Breast epithelium (tissue), 4 donors: ENCODE measurements at regions not wholly inside any gene's neighbourhood (a gene's known extent, or its start where the extent isn't known, plus 50 kb on each side); places are given as distances from the start of the nearest gene placed in this dataset.
"Not testable (repeated sequence)": the region's sequence is repeated elsewhere in the genome, so short reads cannot be mapped to it uniquely, and the experiment has no call there.

ENCODE experiments used
- DNase-seq, 2 donors: peaks; one replicate each; pipeline ENCODE4 v3.0.0-alpha.2; 2019; ENCODE audit warnings: low spot score in 2 of 2
- H3K27ac ChIP-seq, 2 donors: fragments of 200-600 bp; sonication (generic) in 1 of 2; one replicate each; pipeline ENCODE4 v1.5.1; 2016 to 2019; ENCODE audit warnings: mild to moderate bottlenecking in 1 of 2
- H3K27me3 ChIP-seq, 2 donors: fragments of 200-600 bp; sonication (generic) in 1 of 2; one replicate each; pipeline versions ENCODE4 v1.5.1 to v1.6.0; 2017 to 2019; ENCODE audit warnings: control low read depth in 1 of 2, mild to moderate bottlenecking in 1 of 2
- H3K36me3 ChIP-seq: fragments of 200-600 bp; one replicate; pipeline ENCODE4 v1.5.1; 2019
- H3K4me1 ChIP-seq, 2 donors: fragments of 200-600 bp; sonication (generic); one replicate each; pipeline ENCODE4 v1.5.1; 2016 to 2019; ENCODE audit warnings: control low read depth in 1 of 2
- H3K4me3 ChIP-seq, 3 donors: fragments of 200-600 bp; sonication (generic); 1 replicate in 2 of 3; 2 replicates in 1 of 3; pipeline ENCODE4 v1.5.1; 2016 to 2019; ENCODE audit warnings: mild to moderate bottlenecking in 3 of 3, moderate library complexity in 2 of 3
- H3K9me3 ChIP-seq, 2 donors: fragments of 200-600 bp; sonication (generic) in 1 of 2; one replicate each; pipeline ENCODE4 v1.5.1; 2016 to 2019; ENCODE audit warnings: control low read depth in 1 of 2
- CTCF ChIP-seq, 3 donors: fragments of 450-650 bp; IDR thresholded peaks; one replicate each; pipeline ENCODE4 v1.5.1; 2016 to 2017; ENCODE audit warnings: antibody characterized with exemption in 3 of 3, mild to moderate bottlenecking in 3 of 3, moderate library complexity in 3 of 3
- POLR2A ChIP-seq: fragments of 450-650 bp; IDR thresholded peaks from one replicate; pipeline ENCODE4 v1.6.1; 2016; ENCODE audit warnings: antibody characterized with exemption, mild to moderate bottlenecking, moderate library complexity
- POLR2AphosphoS5 ChIP-seq, 3 donors: sonication (generic); formaldehyde crosslinking; IDR thresholded peaks; one replicate each; pipeline ENCODE4 v1.6.1; 2017; ENCODE audit warnings: antibody characterized with exemption in 3 of 3
- intact Hi-C: fragments of 100-400 bp; cut with DNase I; formaldehyde crosslinking; loops from one replicate; pipeline ENCODE4 v1.15.1; 2023; ENCODE audit warnings: low total_unique reads

- Histone ChIP-seq H3K27ac (no peak overlapping the region), H3K36me3 (no peaks in the 10 kb centered on the region), H3K4me3 (no peak overlapping the region), H3K27me3 (no peaks in the 10 kb centered on the region), H3K9me3 (peaks cover 0 to 5% of the 10 kb centered on the region in 2 donors), H3K4me1 (no peaks in the 10 kb centered on the region)
- intact Hi-C loops, result no loop called here
- no peak for DNase-seq
- TF ChIP-seq POLR2AphosphoS5 (IDR thresholded peaks at IDR 0.05) (no peak), POLR2A (no peak)
Observed at GRCh38 chr9:108396193-108396592, 459.6 kb downstream of the ACTL7B start.

- Histone ChIP-seq H3K4me1 (no peaks in the 10 kb centered on the region), H3K9me3 (peaks cover 0 to 5% of the 10 kb centered on the region in 2 donors), H3K27ac (no peak overlapping the region), H3K4me3 (no peak overlapping the region), H3K36me3 (no peaks in the 10 kb centered on the region), H3K27me3 (no peaks in the 10 kb centered on the region)
- intact Hi-C loops, result no loop called here
- TF ChIP-seq CTCF (IDR thresholded peaks at IDR 0.05), result no peak
- TF ChIP-seq POLR2AphosphoS5 (IDR thresholded peaks at IDR 0.05), result no peak
- TF ChIP-seq POLR2A, result no peak
- no peak for DNase-seq
Observed at GRCh38 chr9:108395421-108395820, 460.4 kb downstream of the ACTL7B start.

- no peak for DNase-seq
- H3K9me3 ChIP-seq, result peaks cover 0 to 5% of the 10 kb centered on the region in 2 donors
- TF ChIP-seq POLR2AphosphoS5 (IDR thresholded peaks at IDR 0.05) (no peak), CTCF (IDR thresholded peaks at IDR 0.05) (no peak), POLR2A (no peak)
- H3K27me3 ChIP-seq, result no peaks in the 10 kb centered on the region
- no peak overlapping the region for H3K4me3 ChIP-seq
- H3K27ac ChIP-seq, result no peak overlapping the region
- intact Hi-C loops, result no loop called here
- no peaks in the 10 kb centered on the region for H3K36me3 ChIP-seq
- H3K4me1 ChIP-seq, result no peaks in the 10 kb centered on the region
Observed at GRCh38 chr9:108394726-108395125, 461.1 kb downstream of the ACTL7B start.

- H3K36me3 ChIP-seq, H3K27ac ChIP-seq, H3K4me1 ChIP-seq, intact Hi-C loops, H3K27me3 ChIP-seq, H3K9me3 ChIP-seq, H3K4me3 ChIP-seq, DNase-seq: not testable (repeated sequence)
Observed at GRCh38 chr9:108393481-108394001, 462.2 kb downstream of the ACTL7B start.

- no peak for DNase-seq
- peaks cover 0 to 5% of the 10 kb centered on the region in 2 donors for H3K9me3 ChIP-seq
- TF ChIP-seq POLR2A (no peak), CTCF (IDR thresholded peaks at IDR 0.05) (no peak), POLR2AphosphoS5 (IDR thresholded peaks at IDR 0.05) (no peak)
- no peaks in the 10 kb centered on the region for H3K27me3 ChIP-seq
- no peak overlapping the region for H3K4me3 ChIP-seq
- H3K36me3 ChIP-seq, result no peaks in the 10 kb centered on the region
- no peak overlapping the region for H3K27ac ChIP-seq
- intact Hi-C loops, result no loop called here
- no peaks in the 10 kb centered on the region for H3K4me1 ChIP-seq
Observed at GRCh38 chr9:108392877-108393276, 462.9 kb downstream of the ACTL7B start.

GRCh38 chr9:108389056-108389455, 466.7 kb downstream of the ACTL7B start:
- no peaks in the 10 kb centered on the region for H3K4me1 ChIP-seq
- H3K9me3 ChIP-seq, result no peaks in the 10 kb centered on the region
- no peak for DNase-seq
- no peak for TF ChIP-seq POLR2A
- no peak for TF ChIP-seq CTCF (IDR thresholded peaks at IDR 0.05)
- TF ChIP-seq POLR2AphosphoS5 (IDR thresholded peaks at IDR 0.05), result no peak
- H3K27me3 ChIP-seq, result no peaks in the 10 kb centered on the region
- intact Hi-C loops, result no loop called here
- no peaks in the 10 kb centered on the region for H3K36me3 ChIP-seq
- H3K4me3 ChIP-seq, result no peak overlapping the region
- no peak overlapping the region for H3K27ac ChIP-seq
